ENCODE measurements at regions not wholly inside any gene's neighbourhood (a gene's known extent, or its start where the extent isn't known, plus 50 kb on each side); places are given as distances from the start of the nearest gene placed in this dataset.

DNA sequence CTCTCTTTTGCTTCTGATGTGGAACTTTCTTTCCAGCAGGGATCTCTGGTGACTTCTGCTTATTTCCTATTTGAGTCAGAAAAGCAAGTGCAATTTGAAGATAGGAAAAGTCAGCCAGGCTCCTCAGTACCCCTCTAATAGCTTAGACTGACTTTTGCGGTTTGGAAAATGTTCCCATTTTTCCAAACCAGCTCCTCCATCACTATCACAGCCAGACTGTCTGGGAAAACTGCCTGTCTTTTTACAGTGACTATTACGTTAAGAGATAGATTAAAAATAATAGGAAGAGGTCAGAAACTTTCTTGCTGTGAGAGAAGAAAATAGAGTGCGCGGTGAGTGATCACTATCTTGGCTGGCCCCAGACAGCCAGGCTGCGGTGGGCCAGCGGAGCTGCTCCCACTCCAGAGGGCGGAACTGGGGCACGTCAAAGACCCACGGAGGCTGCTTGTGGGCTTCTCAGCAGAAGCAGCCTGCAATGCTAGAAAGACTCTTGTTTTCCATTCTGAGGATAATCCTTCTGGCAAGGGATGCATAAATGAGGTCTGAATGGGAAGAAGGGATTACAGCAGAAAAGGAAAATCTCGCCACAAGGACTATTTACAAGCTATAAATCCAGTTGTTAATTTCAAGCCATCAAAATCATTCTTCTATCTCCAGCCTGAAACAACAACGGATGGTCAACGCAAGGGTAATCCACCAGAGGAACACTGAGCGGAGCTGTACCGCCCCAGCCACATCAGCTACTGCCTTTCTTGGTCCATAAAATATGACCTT lies 151.0 kb upstream of the MSX2 start:
- DNase-seq (ENCODE audit: low read depth, low spot score): no peak
- TF ChIP-seq, protein P1, sequence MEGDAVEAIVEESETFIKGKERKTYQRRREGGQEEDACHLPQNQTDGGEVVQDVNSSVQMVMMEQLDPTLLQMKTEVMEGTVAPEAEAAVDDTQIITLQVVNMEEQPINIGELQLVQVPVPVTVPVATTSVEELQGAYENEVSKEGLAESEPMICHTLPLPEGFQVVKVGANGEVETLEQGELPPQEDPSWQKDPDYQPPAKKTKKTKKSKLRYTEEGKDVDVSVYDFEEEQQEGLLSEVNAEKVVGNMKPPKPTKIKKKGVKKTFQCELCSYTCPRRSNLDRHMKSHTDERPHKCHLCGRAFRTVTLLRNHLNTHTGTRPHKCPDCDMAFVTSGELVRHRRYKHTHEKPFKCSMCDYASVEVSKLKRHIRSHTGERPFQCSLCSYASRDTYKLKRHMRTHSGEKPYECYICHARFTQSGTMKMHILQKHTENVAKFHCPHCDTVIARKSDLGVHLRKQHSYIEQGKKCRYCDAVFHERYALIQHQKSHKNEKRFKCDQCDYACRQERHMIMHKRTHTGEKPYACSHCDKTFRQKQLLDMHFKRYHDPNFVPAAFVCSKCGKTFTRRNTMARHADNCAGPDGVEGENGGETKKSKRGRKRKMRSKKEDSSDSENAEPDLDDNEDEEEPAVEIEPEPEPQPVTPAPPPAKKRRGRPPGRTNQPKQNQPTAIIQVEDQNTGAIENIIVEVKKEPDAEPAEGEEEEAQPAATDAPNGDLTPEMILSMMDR (conservative IDR thresholded peaks at IDR 0.05): no peak
- no peak overlapping the region for H3K27ac Mint-ChIP-seq (ENCODE audit: unreplicated experiment)

DNA sequence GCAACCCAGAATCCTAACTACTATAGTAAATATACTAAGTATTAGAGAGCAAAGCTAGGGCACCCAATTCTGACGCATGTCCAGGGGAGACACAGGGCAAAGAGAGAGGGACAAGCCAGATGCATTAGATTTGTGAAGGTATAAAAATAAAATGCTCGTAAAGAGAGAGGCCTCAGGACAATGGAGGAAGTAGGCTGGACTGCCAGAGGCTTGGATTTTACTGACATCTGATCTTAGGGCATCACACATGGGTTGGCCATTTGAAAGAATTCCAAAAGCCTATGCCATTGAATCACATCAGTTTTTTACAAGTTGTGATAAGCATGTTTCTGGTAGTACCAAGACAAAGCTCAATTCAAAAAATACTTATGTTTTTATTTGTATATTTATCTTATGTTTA lies 149.3 kb upstream of the MSX2 start:
- no peak for DNase-seq (ENCODE audit: low read depth, low spot score)
- TF ChIP-seq, protein P1 (conservative IDR thresholded peaks at IDR 0.05): no peak
- no peaks in the 10 kb centered on the region for H3K9me3 Mint-ChIP-seq
- peaks cover 6% of the 10 kb centered on the region for H3K4me1 Mint-ChIP-seq
- no peaks in the 10 kb centered on the region for H3K36me3 Mint-ChIP-seq (ENCODE audit: low read depth)
- H3K4me3 Mint-ChIP-seq: no peak overlapping the region
- H3K27ac Mint-ChIP-seq (ENCODE audit: unreplicated experiment): no peak overlapping the region
- H3K27me3 Mint-ChIP-seq (ENCODE audit: low read depth): peaks cover 4% of the 10 kb centered on the region

More for the DNA sequence above, 151.0 kb upstream of the MSX2 start:
- Mint-ChIP-seq H3K36me3 (ENCODE audit: low read depth) (no peaks in the 10 kb centered on the region), H3K4me1 (peaks cover 6% of the 10 kb centered on the region), H3K4me3 (no peak overlapping the region), H3K9me3 (no peaks in the 10 kb centered on the region), H3K27me3 (ENCODE audit: low read depth) (peaks cover 4% of the 10 kb centered on the region)

DNA sequence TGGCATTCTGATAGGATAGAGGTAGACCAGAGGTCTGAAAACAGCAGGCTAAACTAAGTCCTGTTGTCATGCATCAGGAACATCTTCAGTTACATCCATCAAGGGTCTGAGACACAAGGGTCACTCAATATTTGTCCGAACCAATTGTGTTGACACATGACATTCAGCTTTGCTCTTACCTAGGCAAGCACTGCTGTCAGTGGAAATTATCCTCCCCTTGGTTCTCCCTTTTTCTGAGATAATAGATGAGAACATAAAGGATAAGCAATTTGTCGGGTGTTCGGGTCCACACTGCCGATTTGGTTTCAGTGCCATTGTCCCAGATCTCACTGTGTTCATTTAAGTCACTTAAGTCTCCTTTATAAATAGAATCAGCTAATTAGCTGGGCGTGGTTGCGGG lies 148.3 kb upstream of the MSX2 start:
- H3K27ac Mint-ChIP-seq (ENCODE audit: unreplicated experiment): no peak overlapping the region
- no peak overlapping the region for H3K4me3 Mint-ChIP-seq
- DNase-seq (ENCODE audit: low read depth, low spot score): no peak
- no peaks in the 10 kb centered on the region for H3K36me3 Mint-ChIP-seq (ENCODE audit: low read depth)
- no peaks in the 10 kb centered on the region for H3K27me3 Mint-ChIP-seq (ENCODE audit: low read depth)
- H3K4me1 Mint-ChIP-seq: peaks cover 6% of the 10 kb centered on the region
- no peaks in the 10 kb centered on the region for H3K9me3 Mint-ChIP-seq
- TF ChIP-seq, protein P1 (conservative IDR thresholded peaks at IDR 0.05): no peak

DNA sequence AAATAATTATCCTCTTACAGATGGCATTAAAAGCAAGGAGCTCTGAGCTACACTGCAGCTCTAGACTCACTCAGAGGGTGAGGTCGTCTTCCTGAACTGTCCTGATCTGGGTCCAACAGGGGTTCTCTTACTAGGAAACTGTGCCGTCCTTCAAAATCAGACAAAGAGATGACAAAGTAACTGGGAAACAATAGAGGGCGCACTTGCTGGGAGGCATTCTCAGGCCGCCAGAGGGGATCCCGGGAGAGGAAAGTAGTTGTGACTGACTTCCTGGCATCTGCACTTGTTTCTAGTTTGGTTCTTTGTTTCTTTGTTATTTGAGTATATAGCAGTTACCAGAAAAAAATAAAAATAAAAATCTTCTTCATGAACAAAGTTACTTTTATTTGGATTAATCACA lies 142.9 kb upstream of the MSX2 start:
- H3K27me3 Mint-ChIP-seq (ENCODE audit: low read depth): peaks cover 13% of the 10 kb centered on the region
- H3K4me1 Mint-ChIP-seq: peaks cover 5% of the 10 kb centered on the region
- no peak overlapping the region for H3K4me3 Mint-ChIP-seq
- H3K9me3 Mint-ChIP-seq: peaks cover 8% of the 10 kb centered on the region
- peak; percentile 49 for DNase-seq (ENCODE audit: low read depth, low spot score)
- no peaks in the 10 kb centered on the region for H3K36me3 Mint-ChIP-seq (ENCODE audit: low read depth)
- TF ChIP-seq, protein P1 (conservative IDR thresholded peaks at IDR 0.05): peak; percentile 65
- no peak overlapping the region for H3K27ac Mint-ChIP-seq (ENCODE audit: unreplicated experiment)

DNA sequence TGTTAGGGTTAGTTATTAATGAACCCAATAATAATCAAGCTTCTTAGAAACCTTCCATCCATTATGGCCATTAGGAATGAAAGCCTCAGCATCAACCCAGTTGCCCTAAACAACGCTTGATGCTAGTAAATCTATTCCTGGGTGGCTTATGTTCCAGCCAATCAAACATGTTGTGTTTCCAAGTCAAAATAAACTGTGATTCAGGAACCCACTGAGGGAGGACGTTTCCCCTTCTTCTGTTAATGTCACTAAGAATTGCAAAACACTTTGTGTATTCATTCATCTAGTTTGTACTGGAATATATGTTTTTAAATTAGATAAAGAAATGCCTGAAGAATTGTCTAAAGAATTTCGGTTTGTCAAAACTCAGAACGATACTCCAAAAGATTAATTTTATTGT lies 142.5 kb upstream of the MSX2 start:
- Mint-ChIP-seq H3K9me3 (peaks cover 9% of the 10 kb centered on the region), H3K4me3 (no peak overlapping the region), H3K27ac (ENCODE audit: unreplicated experiment) (no peak overlapping the region), H3K4me1 (peaks cover 5% of the 10 kb centered on the region), H3K36me3 (ENCODE audit: low read depth) (no peaks in the 10 kb centered on the region), H3K27me3 (ENCODE audit: low read depth) (peaks cover 13% of the 10 kb centered on the region)
- no peak for DNase-seq (ENCODE audit: low read depth, low spot score)
- TF ChIP-seq, protein P1 (conservative IDR thresholded peaks at IDR 0.05): no peak
